ENCODE measurements at regions not wholly inside any gene's neighbourhood (a gene's known extent, or its start where the extent isn't known, plus 50 kb on each side); places are given as distances from the start of the nearest gene placed in this dataset.

- TF ChIP-seq CTCF (IDR thresholded peaks at IDR 0.05) (no peak), POLR2AphosphoS5 (IDR thresholded peaks at IDR 0.05; ENCODE audit: insufficient read depth in 1 of 2, low read depth in 1 of 2) (no peak)
Measured at GRCh38 chr10:33876584-33877400, 542.3 kb upstream of the NRP1 start.
